Posterior cingulate gyrus (tissue), 11 donors: ENCODE measurements at regions not wholly inside any gene's neighbourhood (a gene's known extent, or its start where the extent isn't known, plus 50 kb on each side); places are given as distances from the start of the nearest gene placed in this dataset.
"Not testable (repeated sequence)": the region's sequence is repeated elsewhere in the genome, so short reads cannot be mapped to it uniquely, and the experiment has no call there.

Experiments
- DNase-seq, 10 donors: peaks; one replicate each; pipeline versions ENCODE4 v3.0.0 to v3.0.0-alpha.2; 2020 to 2021; ENCODE audit warnings: mixed read lengths in 3 of 10
- intact Hi-C: fragments of 100-400 bp; cut with DNase I; formaldehyde crosslinking; loops from one replicate; pipeline ENCODE4 v1.15.1; 2023

DNA sequence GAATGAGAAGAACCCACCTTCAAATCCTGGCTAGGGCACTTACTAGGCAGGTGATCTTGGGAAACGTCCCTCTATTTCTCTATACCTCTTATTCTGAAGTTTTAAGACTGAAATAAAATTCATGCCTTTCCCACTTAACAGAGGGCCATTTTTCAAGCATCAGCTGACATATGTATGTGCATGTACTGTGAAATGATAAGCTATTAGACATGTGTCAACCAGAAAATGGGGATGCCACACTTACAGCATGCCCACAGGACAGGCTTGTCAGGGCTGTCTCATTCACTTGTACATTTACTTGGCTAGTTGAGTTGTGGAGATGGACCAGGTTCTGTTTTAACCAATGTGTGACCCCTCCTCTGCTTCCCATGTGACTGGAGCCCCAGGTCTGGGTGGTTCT, 78.5 kb downstream of the C9orf152 start:
- intact Hi-C loops: no loop called here
- no peak for DNase-seq

DNA sequence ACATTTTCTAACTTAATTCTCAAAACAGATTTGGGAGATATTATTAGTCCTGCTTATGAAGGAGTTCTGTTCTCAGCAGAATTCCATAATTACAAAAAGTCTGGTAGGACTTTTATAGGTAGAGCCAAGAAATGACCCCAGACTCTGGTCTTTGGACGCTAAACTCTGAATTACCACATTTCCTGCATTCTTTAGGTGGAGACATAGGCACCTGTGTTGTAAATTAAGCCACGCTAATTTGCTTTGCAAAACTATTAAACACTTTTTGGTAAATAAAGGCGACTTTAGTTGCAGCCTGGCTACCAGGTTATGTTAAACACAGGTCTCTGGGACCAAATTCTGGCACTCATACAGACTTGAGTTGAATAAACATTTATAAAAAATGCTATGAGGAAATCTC, 77.7 kb downstream of the C9orf152 start:
- intact Hi-C loops: no loop called here
- DNase-seq: no peak

DNA sequence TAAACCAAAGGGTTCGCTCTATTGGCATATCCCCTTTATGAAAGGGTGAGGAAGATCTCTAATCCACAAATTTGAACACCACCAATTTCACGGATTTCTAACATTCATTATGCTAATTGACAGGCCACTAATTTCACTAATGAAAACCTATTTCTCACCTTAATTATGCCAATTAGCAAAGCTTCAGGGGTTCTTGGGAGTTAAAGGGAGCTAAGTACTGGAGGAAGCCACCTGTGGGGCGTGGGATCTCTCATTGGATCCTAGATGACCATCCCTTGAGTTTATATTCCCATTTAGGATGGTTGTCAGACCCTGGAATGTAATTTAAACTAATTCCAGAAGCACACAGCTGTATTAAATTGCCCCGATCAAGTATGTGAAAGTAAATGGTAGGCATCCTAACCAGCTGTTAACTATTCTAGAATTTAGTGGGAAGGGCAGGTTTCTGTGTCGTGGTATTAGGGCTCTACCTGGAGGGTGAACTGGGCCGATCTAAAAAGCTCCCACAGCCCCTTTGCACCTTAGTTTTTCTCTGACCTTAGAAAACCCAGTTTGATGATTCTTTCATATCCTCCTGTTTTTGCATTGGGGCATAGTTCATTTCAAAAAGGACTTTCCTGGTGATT, 77.1 kb downstream of the C9orf152 start:
- no peak for DNase-seq
- intact Hi-C loops: no loop called here

DNA sequence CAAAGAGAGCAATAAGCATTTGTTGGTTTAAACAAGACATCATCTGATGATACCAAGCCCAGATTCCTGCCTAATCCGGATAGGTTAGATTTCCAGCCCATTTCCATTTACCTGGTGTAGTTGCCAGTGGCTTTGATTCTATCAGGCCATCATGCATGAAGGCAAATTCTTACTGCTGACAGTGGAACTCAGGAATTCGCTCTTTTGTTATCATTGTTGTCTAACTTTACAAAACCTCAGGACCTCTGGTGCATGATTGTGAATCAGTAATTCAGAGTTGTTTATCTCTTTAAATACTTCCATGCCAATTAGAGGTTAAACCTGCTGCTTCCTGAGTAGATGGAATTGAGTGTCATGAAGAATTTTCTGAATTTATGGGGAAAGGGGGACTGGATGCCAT, 76.5 kb downstream of the C9orf152 start:
- no peak for DNase-seq
- intact Hi-C loops: no loop called here

DNA sequence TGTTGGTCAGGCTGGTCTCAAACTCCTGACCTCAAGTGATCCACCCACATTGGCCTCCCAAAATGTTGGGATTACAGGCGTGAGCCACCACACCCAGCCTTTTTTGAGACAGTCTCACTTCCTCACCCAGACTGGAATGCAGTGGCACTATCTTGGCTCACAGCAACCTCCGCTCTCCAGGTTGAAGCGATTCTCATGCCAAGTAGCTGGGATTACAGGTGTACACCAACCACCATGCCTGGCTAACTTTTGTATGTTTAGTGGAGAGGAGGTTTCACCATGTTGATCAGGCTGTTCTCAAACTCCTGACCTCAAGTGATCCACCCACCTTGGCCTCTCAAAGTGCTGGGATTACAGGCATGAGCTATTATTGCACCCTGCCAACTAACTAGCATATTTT, 75.4 kb downstream of the C9orf152 start:
- DNase-seq, intact Hi-C loops: not testable (repeated sequence)

DNA sequence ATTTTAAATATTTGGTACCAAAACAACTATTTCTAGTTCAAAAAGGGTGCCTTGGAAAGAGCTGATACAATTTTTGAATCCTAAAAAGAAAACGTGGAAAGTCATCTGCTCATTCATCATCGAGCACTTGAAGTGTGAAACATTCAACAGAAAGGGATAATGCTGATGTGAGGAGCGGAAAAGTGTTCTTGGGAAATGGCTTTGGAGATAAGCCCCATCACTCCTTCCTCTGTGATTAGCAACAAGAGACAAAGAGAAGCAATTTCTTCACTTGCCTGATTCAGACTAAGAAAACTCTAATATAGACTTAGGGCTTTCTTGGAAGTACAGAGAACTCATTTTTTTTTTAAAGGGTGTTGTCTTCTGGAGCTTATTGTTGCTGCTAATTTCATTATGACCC, 74.9 kb downstream of the C9orf152 start:
- DNase-seq: no peak
- intact Hi-C loops: no loop called here

DNA sequence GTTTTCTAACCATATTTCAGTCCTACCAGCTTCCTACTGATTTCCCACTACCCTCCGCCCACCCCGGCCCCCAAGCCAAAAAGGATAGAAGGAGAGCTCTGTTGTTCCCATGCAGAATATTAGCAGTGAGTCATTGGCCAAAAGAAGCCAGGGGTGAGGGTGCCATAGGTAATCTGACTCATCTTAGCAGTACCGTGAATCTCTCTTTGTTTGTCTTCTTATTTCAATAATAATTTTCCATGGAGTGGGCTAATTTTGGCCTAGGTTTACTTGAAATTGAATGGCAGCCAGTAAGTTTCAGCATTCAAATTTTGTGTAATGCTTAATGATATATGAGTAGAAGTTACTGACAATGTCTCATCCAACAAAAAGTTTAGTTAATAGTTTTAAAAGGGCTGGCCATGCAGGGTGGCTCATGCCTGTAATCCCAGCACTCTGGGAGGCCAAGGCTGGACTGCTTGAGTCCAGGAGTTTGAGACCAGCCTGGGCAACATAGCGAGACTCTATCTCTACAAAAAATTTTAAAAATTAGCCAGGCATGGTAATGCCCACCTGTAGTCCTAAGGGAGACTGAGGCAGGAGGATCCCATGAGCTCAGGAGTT, 74.2 kb downstream of the C9orf152 start:
- intact Hi-C loops: no loop called here
- no peak for DNase-seq

DNA sequence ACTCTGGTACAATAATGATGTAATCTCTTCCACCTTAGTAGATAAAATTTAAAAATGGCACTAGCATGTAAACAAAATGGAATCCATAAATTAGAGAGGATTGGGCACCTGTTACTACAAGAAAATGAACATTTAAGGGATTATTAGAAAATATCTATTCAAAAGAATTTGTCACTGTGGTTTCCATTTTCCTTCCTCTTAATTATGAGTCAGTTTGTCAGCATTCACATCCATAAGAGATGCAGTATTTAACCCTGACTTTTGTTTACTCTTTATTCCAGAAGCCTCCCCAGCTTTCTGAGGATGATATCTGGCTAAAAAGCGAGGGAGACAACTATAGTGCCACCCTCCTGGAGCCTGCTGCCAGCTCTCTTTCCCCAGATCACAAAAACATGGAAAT, 72.1 kb downstream of the C9orf152 start:
- DNase-seq: no peak
- intact Hi-C loops: no loop called here

DNA sequence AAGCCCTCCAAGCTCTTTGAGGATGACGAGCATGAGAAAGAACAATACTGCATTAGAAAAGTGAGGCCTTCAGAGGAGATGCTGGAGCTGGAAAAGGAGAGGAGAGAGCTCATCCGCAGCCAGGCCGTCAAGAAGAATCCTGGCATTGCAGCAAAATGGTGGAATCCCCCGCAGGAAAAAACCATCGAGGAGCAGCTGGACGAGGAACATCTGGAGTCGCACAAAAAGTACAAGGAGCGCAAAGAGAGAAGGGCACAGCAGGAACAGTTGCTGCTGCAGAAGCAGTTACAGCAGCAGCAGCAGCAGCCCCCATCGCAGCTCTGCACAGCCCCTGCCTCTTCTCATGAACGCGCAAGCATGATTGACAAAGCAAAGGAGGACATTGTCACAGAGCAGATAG, 71.2 kb downstream of the C9orf152 start:
- no peak for DNase-seq
- intact Hi-C loops: no loop called here

DNA sequence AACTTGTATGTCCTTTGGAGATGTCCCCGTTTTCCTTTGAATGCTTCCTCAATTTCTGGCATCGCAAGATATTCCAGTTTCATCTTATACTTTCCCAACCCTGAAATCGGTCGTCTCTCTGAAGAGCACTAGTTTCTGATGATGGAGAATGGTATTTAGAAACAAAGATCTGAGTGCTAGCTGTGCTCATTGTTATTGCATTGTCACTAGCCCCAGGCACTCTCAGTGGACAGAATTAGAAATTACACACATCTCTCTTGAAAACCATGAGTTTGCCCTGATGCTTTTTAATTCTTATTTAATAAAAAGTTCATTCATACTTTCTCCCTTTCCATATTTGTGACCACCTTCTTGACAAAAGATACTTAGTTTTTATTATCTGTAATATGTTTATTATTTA, 67.7 kb downstream of the C9orf152 start:
- DNase-seq: no peak
- intact Hi-C loops: no loop called here

DNA sequence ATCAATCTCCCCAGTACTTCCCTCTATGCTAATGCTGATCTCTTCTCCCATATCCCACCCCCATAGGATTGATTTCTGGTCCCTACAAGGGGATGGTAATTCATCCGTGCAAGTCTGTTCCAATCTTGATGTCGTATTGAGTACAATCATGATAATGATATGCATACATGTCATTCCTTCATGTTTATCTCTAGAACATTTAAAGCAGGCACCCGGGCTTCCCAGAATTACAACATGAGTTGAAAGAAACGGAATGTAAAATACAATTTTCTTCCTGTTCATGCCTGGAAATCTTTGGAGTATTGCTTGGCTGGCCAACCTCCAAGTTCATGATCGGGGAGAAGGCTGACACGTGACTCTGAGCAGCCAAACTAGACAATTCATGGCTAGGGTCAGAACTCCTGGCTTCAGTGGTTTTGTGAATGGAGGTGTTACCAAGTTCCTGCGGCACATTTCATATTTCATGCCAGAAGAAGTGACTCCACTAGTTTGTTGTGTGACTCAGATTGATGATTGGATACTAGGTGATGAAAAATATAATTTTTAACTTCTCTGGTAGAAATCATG, 66.6 kb downstream of the C9orf152 start:
- intact Hi-C loops: no loop called here
- no peak for DNase-seq

DNA sequence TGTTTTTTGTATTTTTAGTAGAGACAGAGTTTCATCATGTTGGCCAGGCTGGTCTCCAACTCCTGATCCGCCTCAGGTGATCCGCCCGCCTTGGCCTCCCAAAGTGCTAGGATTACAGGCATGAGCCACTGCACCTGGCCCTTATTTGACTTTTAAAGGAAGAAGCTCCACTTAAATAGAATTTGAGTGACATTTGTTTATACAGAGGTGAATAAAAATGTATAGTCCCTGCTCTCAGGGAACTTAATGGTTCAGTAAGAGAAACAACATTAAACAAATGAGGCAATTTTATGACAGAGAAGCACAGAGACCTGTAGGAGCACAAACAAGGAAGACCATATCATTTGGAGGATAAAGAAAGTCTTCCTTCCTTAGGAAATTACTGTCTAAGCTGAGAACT, 65.7 kb downstream of the C9orf152 start:
- intact Hi-C loops: no loop called here
- DNase-seq: no peak

DNA sequence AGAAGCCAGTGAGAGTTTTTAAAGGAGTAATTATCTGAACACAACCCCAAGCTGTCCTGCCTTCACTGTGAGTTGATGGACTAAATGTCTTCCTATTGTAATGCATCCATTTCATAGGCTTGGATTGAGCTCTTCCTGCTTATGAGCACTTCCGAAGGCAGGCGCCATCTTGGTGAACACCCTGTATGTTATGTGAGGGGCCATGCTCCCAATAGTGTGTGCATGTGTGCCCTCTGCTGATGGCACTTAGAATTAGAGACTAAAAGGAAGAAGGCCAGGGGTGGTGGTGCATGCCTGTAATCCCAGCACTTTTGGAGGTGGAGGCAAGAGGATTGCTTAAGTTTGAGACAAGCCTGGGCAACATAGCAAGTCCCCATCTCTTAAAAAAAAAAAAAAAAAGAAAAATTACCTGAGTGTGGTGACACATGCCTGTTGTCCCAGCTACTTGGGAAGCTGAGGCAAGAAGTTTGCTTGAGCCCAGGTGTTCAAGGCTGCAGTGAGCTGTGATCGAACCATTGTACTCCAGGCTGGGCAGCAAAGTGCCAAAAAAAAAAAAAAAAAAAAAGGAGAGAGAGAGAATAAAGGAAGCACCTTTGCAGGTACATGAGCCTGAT, 65.0 kb downstream of the C9orf152 start:
- intact Hi-C loops: no loop called here
- no peak for DNase-seq

DNA sequence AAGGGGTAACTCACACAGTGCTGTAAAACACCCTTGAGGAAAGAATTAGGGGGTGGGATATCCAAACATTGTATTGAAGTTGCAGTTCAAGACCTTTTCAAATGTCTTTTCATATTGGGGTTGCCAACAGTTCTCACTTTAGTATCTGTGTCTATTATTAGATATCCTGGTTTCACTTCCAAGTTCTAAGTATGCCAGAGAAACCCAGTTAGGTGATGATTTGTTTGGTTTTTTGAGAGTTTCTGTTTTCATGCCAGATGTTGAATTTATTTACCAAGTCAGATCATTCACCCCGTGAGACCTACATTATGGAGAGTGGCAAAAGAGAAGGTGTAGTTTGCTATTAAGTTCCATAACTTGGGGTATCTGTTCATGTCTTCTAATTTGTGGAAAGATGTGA, 64.5 kb downstream of the C9orf152 start:
- intact Hi-C loops: no loop called here
- DNase-seq: no peak

DNA sequence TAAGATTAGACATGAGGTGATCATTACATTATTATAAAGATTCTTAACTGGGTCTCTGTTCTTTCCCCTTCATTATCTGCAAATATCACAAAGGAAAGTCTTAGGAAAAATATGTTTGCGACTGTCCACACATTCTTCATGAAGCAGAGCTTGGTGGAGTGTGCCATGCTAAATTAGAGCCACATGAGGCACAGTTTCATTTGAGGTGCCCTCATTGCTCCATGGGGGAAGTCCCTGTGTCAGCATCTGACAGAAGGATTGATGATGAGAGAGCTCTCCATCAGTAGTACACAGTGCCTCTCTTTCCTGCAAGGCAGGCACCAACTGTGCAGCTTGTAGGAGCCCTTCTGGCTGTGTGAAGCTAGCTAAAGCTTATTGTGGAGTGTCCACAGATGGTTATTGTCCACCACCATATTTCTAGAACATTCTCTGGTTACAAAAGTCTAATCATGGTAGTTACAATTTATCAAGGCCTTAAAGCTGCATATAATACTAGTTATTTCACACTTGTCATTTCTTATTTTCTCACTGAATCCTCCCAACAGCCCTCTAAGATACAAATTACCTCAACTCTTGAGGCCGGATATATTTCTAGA, 63.9 kb downstream of the C9orf152 start:
- DNase-seq: no peak
- intact Hi-C loops: no loop called here

DNA sequence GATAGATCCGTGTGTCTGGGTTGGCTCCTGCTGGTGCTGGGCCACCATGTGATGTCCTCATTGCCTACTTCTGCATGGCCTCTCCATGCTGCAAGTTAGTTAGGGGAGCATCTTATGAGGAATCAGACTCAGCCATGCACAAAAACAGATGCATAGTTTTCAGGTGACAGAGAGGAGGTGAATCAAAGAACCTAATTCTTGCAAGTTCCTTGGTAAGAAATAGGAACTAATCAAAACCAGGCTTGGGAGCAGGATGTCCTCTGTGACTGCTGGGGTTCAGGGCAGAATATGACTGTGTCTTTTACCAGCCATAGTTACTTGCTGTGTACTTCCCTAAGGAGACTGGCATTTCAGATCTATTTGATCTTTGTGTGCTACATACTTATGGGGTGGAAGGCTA, 61.6 kb downstream of the C9orf152 start:
- intact Hi-C loops: loop anchor here (5.0 kb wide), 1 partner anchor 79 kb away; no protein-coding TSS in a partner anchor
- DNase-seq: no peak

DNA sequence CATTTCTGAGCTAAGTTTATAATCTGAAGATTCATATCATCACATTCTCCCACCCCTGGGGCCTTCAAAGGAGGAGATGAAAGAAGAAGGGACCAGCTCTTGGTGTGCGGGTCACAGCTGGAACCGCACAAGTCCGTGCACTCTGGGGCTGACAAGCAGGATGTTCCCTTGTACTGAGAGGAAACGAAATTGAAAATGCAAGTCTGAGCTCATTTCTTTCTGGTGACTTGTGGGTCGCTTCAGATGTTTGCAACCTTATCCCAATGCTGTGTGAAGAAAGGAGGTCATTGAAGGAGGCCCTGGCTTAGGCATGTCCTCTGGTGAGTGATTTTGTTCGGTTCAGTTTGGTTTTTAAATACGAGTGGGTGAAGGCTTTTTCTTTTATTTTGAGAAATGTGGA, 59.6 kb downstream of the C9orf152 start:
- intact Hi-C loops: loop anchor here (5.0 kb wide), 1 partner anchor 81 kb away; no protein-coding TSS in a partner anchor
- DNase-seq: no peak

DNA sequence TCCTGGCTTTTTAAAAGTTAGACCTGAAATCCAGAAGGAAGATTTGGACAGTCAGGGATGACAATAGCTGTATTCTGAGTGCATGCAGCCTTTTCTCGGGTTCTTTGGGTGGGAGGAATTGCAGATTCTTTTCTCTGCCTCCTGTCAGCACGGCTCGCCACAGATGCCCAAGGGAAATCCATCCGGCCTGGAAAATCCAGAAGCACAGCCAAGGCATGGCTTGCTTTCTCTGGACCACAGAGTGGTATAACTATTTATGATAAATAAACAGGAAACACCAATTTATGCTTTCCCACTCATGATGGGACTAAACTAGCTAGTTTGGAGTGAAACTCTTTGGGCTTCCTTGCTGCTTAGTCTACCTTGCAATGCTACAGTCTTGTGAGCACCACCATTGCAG, 59.1 kb downstream of the C9orf152 start:
- intact Hi-C loops: loop anchor here (5.0 kb wide), 1 partner anchor 82 kb away; no protein-coding TSS in a partner anchor
- DNase-seq: peak in 2 of 10 donors; percentile 23 to 73
